ENCODE measurements at regions not wholly inside any gene's neighbourhood (a gene's known extent, or its start where the extent isn't known, plus 50 kb on each side); places are given as distances from the start of the nearest gene placed in this dataset.
"Not testable (repeated sequence)": the region's sequence is repeated elsewhere in the genome, so short reads cannot be mapped to it uniquely, and the experiment has no call there.

- Histone ChIP-seq H3K4me1 (no peaks in the 10 kb centered on the region), H3K4me3 (no peak overlapping the region), H3K36me3 (no peaks in the 10 kb centered on the region), H3K27ac (no peak overlapping the region), H3K9me3 (peaks cover 0 to 8% (median 0%) of the 10 kb centered on the region in 3 donors), H3K27me3 (no peaks in the 10 kb centered on the region)
- intact Hi-C loops (cut with DNase I; ENCODE audit: low total_unique reads), result no loop called here
- TF ChIP-seq CTCF (IDR thresholded peaks at IDR 0.05), result no peak
- no peak for DNase-seq
Observed at GRCh38 chr6:115133790-115134189, 791.0 kb upstream of the HS3ST5 start.

- Histone ChIP-seq H3K27ac (no peak overlapping the region), H3K9me3 (peaks cover 0 to 8% (median 0%) of the 10 kb centered on the region in 3 donors), H3K4me1 (no peaks in the 10 kb centered on the region), H3K4me3 (no peak overlapping the region), H3K27me3 (no peaks in the 10 kb centered on the region), H3K36me3 (no peaks in the 10 kb centered on the region)
- no peak for DNase-seq
- intact Hi-C loops (cut with DNase I; ENCODE audit: low total_unique reads), result no loop called here
- no peak for TF ChIP-seq CTCF (IDR thresholded peaks at IDR 0.05)
Observed at GRCh38 chr6:115131709-115132490, 789.1 kb upstream of the HS3ST5 start.

GRCh38 chr6:115121513-115121912 lies 778.7 kb upstream of the HS3ST5 start:
- H3K4me3 ChIP-seq; H3K36me3 ChIP-seq; H3K27ac ChIP-seq; DNase-seq; H3K27me3 ChIP-seq; H3K9me3 ChIP-seq; H3K4me1 ChIP-seq; intact Hi-C loops (cut with DNase I; ENCODE audit: low total_unique reads): not testable (repeated sequence)

- DNase-seq, result no peak
- no peak for TF ChIP-seq CTCF (IDR thresholded peaks at IDR 0.05)
- intact Hi-C loops (cut with DNase I; ENCODE audit: low total_unique reads), result no loop called here
- no peaks in the 10 kb centered on the region for H3K4me1 ChIP-seq
- no peak overlapping the region for H3K27ac ChIP-seq
- H3K27me3 ChIP-seq, result no peaks in the 10 kb centered on the region
- no peaks in the 10 kb centered on the region for H3K36me3 ChIP-seq
- no peaks in the 10 kb centered on the region for H3K9me3 ChIP-seq
- no peak overlapping the region for H3K4me3 ChIP-seq
Observed at GRCh38 chr6:115120391-115120790, 777.6 kb upstream of the HS3ST5 start.

- Histone ChIP-seq H3K36me3 (no peaks in the 10 kb centered on the region), H3K9me3 (no peaks in the 10 kb centered on the region), H3K4me3 (no peak overlapping the region), H3K27ac (no peak overlapping the region), H3K4me1 (no peaks in the 10 kb centered on the region), H3K27me3 (no peaks in the 10 kb centered on the region)
- no peak for TF ChIP-seq CTCF (IDR thresholded peaks at IDR 0.05)
- intact Hi-C loops (cut with DNase I; ENCODE audit: low total_unique reads), result no loop called here
- no peak for DNase-seq
Observed at GRCh38 chr6:115091461-115091860, 748.6 kb upstream of the HS3ST5 start.

- Histone ChIP-seq H3K36me3 (no peaks in the 10 kb centered on the region), H3K4me1 (no peaks in the 10 kb centered on the region), H3K27ac (no peak overlapping the region), H3K9me3 (no peaks in the 10 kb centered on the region), H3K4me3 (no peak overlapping the region), H3K27me3 (no peaks in the 10 kb centered on the region)
- DNase-seq, result no peak
- TF ChIP-seq CTCF (IDR thresholded peaks at IDR 0.05), result no peak
- intact Hi-C loops (cut with DNase I; ENCODE audit: low total_unique reads), result no loop called here
Observed at GRCh38 chr6:115078555-115078954, 735.7 kb upstream of the HS3ST5 start.
